Keratinocyte (primary cell): ENCODE measurements at regions not wholly inside any gene's neighbourhood (a gene's known extent, or its start where the extent isn't known, plus 50 kb on each side); places are given as distances from the start of the nearest gene placed in this dataset.

Experiments
- CTCF ChIP-seq, 3 experiments: IDR thresholded peaks in 1 of 3; conservative IDR thresholded peaks in 1 of 3; optimal IDR thresholded peaks in 1 of 3; 2 replicates in 2 of 3; 3 replicates in 1 of 3; pipeline versions ENCODE3 to v1.5.1; 2011; ENCODE audit warnings: low read length in 3 of 3, mild to moderate bottlenecking in 3 of 3, moderate library complexity in 2 of 3, control low read depth in 1 of 3, inconsistent platforms in 1 of 3; ENCODE audit not compliant: insufficient read depth in 2 of 3; ENCODE audit errors: extremely low read depth in 1 of 3
- EZH2 ChIP-seq: IDR thresholded peaks from one replicate; pipeline ENCODE4 v1.6.1; 2012; ENCODE audit warnings: inconsistent platforms, mild to moderate bottlenecking, low read length, moderate library complexity

GRCh38 chr3:13167064-13167743 is 94.0 kb upstream of the IQSEC1 start:
- TF ChIP-seq EZH2 (no peak), CTCF (optimal IDR thresholded peaks at IDR 0.05 in 1 of 3, IDR thresholded peaks at IDR 0.05 in 1 of 3, conservative IDR thresholded peaks at IDR 0.05 in 1 of 3; ENCODE audit: extremely low read depth in 1 of 3, insufficient read depth in 2 of 3, low read length in 3 of 3) (no peak)
